Upper lobe of right lung (tissue), 1 donor: ENCODE measurements at regions not wholly inside any gene's neighbourhood (a gene's known extent, or its start where the extent isn't known, plus 50 kb on each side); places are given as distances from the start of the nearest gene placed in this dataset.

ENCODE experiments used
- ATAC-seq: fragments of 200-7000 bp; cut with Tn5 transposase; one replicate; pipeline ENCODE4 v1.9.1; 2020; ENCODE audit warnings: mild to moderate bottlenecking, moderate library complexity
- DNase-seq: peaks from one replicate; pipeline ENCODE4 v3.0.0-alpha.2; 2020
- H3K27ac ChIP-seq: fragments of 200-600 bp; one replicate; pipeline ENCODE4 v1.8.0; 2022
- H3K27me3 ChIP-seq: fragments of 200-600 bp; one replicate; pipeline ENCODE4 v1.8.0; 2022; ENCODE audit warnings: mild to moderate bottlenecking
- H3K36me3 ChIP-seq: fragments of 200-600 bp; one replicate; pipeline ENCODE4 v1.8.0; 2022
- H3K4me1 ChIP-seq: fragments of 200-600 bp; one replicate; pipeline ENCODE4 v1.8.0; 2022
- H3K4me3 ChIP-seq: fragments of 200-600 bp; one replicate; pipeline ENCODE4 v1.8.0; 2022; ENCODE audit warnings: mild to moderate bottlenecking
- H3K9me3 ChIP-seq: fragments of 200-600 bp; one replicate; pipeline ENCODE4 v1.8.0; 2022
- intact Hi-C: fragments of 100-400 bp; cut with DNase I; formaldehyde crosslinking; loops from one replicate; pipeline ENCODE4 v1.11.0; 2022
- TF ChIP-seq, protein P1 (sequence below): fragments of 200-600 bp; IDR thresholded peaks from one replicate; pipeline ENCODE4 v1.8.0; 2022; ENCODE audit warnings: antibody characterized with exemption
- donor health status: DM: no; HTN: yes; CAD: no; lungs with severe emphysema.

DNA sequence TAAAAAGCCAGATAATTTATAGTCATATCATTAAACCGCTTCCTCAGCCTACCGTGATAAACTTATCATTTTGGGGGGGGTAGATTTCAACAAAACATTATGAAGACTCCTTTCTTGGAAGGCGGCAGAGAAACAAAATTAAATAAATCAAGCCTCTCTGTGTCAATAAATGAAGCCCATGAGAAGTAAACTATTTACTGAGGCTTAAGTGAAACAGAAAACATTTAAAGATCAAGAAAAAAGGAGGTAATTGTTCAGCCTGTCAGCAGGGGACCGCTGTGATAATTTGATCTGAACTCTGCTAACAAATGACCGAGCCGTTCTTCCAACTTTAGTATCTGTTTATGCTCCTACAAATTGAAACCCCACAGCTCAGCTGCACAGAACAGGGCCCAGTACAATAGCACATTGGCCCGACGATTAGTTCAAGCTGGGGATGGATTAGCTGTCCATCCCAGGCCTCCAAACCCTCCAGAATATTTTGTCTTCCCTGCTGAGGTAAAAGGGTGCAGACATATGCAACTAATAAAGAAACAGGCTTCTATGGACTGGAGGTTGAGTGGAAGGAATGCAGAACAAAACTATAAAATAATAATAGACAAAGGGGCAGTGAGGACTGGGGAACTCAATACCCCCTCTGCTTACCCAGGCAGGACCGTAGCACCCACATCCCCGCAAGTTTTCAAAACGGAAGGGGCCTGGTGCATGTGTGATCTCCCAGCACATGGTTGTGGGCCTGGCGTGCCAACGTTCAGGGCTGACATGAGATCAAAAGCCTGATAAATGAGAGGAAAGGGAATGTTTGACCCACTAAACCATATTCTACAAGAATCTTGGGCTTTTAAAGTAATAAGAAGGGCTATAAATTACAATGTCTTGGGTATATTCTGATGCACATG is 298.1 kb upstream of the IRX5 start:
- Histone ChIP-seq H3K36me3 (no peaks in the 10 kb centered on the region), H3K4me3 (no peak overlapping the region), H3K4me1 (peaks cover 3% of the 10 kb centered on the region), H3K9me3 (no peaks in the 10 kb centered on the region), H3K27me3 (no peaks in the 10 kb centered on the region), H3K27ac (peak overlapping the region; percentile 9)
- DNase-seq (no peak), ATAC-seq (no peak)
- intact Hi-C loops: no loop called here
- TF ChIP-seq, protein P1, sequence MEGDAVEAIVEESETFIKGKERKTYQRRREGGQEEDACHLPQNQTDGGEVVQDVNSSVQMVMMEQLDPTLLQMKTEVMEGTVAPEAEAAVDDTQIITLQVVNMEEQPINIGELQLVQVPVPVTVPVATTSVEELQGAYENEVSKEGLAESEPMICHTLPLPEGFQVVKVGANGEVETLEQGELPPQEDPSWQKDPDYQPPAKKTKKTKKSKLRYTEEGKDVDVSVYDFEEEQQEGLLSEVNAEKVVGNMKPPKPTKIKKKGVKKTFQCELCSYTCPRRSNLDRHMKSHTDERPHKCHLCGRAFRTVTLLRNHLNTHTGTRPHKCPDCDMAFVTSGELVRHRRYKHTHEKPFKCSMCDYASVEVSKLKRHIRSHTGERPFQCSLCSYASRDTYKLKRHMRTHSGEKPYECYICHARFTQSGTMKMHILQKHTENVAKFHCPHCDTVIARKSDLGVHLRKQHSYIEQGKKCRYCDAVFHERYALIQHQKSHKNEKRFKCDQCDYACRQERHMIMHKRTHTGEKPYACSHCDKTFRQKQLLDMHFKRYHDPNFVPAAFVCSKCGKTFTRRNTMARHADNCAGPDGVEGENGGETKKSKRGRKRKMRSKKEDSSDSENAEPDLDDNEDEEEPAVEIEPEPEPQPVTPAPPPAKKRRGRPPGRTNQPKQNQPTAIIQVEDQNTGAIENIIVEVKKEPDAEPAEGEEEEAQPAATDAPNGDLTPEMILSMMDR: no peak

DNA sequence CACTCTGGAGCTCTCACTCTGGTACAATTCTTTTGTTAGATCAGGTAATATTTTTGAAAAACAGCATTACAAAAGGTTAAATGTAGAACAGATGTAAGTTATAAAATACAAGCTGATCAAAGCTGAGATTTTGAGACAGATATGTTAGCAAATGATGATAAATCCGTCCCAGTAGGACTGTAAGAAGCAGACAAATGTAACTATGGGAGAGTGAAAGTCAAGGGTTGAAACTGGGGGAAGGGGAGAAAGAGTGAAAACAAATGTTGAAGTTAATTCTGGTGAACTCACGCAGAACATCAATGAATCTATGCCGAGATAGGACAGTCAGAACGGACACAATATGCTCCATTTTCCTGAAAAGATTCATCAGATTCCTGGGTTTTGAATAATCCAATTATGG is 298.9 kb upstream of the IRX5 start:
- no peaks in the 10 kb centered on the region for H3K36me3 ChIP-seq
- H3K4me3 ChIP-seq: no peak overlapping the region
- DNase-seq (no peak), ATAC-seq (no peak)
- H3K9me3 ChIP-seq: no peaks in the 10 kb centered on the region
- intact Hi-C loops: no loop called here
- peaks cover 3% of the 10 kb centered on the region for H3K4me1 ChIP-seq
- H3K27me3 ChIP-seq: no peaks in the 10 kb centered on the region
- TF ChIP-seq, protein P1: no peak
- H3K27ac ChIP-seq: no peak overlapping the region

DNA sequence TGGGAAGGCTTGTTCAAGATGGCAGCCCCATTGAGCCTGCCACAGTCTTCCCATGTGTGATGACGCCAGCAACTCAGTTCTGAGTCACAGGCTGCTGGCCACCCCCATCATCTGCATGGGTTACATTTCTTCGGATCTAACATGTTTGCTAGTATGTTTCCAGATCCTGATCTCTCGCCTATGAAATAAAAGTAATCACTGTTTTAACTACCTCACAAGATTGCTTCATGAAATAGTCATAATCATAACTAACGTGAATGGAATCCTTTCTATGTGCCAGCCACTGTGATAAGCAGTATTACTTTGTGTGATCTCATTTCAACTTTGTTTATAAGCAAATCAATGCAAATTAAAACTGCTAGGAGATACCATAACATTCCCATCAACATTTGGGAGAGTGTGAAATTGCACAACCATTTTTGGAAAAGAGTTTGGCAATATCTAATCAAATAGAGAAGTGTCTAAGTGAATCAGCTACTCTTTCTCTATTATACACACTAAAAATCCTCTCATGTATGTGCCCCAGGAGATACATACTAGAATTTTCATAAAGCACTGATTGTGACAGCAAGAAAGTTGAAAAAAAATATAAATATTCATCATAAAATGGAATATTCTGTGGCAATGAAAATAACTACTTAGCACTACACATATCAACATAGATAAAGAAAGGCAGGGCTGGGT is 300.2 kb upstream of the IRX5 start:
- ATAC-seq (no peak), DNase-seq (no peak)
- Histone ChIP-seq H3K4me3 (no peak overlapping the region), H3K36me3 (no peaks in the 10 kb centered on the region), H3K9me3 (no peaks in the 10 kb centered on the region), H3K27me3 (no peaks in the 10 kb centered on the region), H3K27ac (peak overlapping the region; percentile 12), H3K4me1 (peaks cover 3% of the 10 kb centered on the region)
- TF ChIP-seq, protein P1: no peak
- intact Hi-C loops: no loop called here

DNA sequence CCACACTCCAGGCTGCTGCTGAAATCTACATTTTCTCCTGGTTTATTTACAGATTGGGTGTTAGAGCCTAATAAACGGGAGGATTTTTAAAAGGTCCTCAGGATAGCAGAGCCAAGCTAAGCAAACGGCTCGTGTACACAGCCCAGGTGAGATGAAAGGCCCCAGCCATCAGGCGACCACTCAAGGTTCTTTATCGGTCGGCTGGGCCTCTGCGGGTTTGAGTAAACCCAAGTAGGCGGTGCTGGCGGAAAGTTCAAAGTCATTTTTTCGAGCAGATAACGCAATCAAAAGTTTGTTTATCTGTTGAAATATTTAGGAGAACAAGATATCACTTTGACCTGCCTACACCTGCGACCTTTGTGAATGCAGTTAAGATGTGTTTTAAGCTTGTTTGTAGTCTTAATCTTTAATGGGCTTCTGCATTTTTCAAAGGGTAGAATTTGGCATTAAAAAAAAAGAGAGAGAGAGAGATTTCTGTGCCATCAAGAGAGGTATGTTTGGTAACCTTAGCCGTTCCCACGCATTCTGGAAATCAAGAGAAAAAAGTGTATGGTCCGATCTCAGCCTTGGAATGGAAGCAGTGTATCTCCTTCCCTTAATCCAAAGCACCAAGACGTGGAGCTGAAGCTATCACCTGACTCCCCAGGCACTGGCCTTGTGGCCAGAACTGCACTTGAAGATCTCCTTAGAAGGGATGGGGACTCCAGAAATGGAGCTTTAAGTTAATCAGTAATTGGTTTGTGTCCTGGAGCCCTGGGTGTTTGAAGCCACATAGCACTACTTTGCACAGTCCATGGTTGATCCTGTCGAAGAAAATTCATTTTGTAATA is 301.7 kb upstream of the IRX5 start:
- Histone ChIP-seq H3K27me3 (no peaks in the 10 kb centered on the region), H3K4me1 (peaks cover 3% of the 10 kb centered on the region), H3K9me3 (no peaks in the 10 kb centered on the region), H3K27ac (peak overlapping the region; percentile 12), H3K36me3 (no peaks in the 10 kb centered on the region), H3K4me3 (no peak overlapping the region)
- DNase-seq (peak; percentile 85), ATAC-seq (peak; percentile 87)
- TF ChIP-seq, protein P1: no peak
- intact Hi-C loops: no loop called here

DNA sequence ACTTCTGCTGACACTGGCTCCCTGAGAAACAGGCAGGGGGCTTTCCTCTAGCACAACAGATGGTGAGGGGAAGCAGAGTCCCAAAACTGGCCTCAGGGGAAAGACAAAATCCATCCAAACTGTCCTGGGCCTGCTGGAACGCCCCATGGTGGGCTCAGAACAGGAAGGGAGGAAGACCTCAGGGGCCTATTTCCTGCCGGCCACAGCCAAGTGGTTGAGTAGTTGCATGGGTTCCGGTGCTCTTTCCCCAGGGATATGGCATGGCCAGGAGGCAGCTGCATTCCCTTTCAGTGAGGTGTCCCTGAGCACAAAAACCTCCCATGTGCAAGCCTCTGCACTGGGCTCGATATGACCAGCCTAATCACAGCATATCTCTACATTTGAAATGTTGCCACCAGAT is 303.0 kb upstream of the IRX5 start:
- H3K27me3 ChIP-seq: no peaks in the 10 kb centered on the region
- no peak overlapping the region for H3K27ac ChIP-seq
- no peak for DNase-seq

More for the DNA sequence above, 303.0 kb upstream of the IRX5 start:
- Histone ChIP-seq H3K4me3 (no peak overlapping the region), H3K9me3 (no peaks in the 10 kb centered on the region), H3K4me1 (peaks cover 3% of the 10 kb centered on the region), H3K36me3 (no peaks in the 10 kb centered on the region)
- intact Hi-C loops: no loop called here
- TF ChIP-seq, protein P1: no peak
- ATAC-seq: no peak
